Erythroblast (primary cell): ENCODE measurements at regions not wholly inside any gene's neighbourhood (a gene's known extent, or its start where the extent isn't known, plus 50 kb on each side); places are given as distances from the start of the nearest gene placed in this dataset.

Experiments
- GATA1 ChIP-seq: IDR thresholded peaks from 2 replicates; pipeline ENCODE4 v1.6.1; 2011; ENCODE audit warnings: low read depth, mild to moderate bottlenecking, control low read depth, low read length, moderate library complexity
- POLR2A ChIP-seq: IDR thresholded peaks from 2 replicates; pipeline ENCODE4 v1.6.1; 2011; ENCODE audit warnings: mild to moderate bottlenecking, low read length

DNA sequence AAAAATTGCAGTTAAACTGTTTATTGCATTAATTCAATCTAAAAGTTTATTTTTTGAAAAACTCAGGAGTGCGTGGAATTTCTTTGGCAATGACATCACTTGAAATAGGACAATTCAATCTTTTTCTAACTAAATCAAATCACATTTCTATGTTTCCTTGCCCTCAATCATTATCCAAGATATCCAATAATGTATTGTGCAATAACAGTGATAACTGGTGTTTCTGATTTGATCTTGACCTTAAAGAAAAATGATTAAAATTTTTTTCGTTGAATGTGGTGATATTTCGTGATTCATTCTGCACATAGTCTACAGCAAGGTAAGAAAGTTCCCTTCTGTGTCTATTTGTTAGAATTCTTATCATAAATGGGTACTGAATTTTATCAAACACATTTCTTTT lies 163.2 kb downstream of the SPCS3 start:
- TF ChIP-seq POLR2A = no peak
- TF ChIP-seq GATA1 = no peak
